Stimulated activated CD4-positive, alpha-beta T cell treated with anti-CD3 and anti-CD28 coated beads, Interleukin-4, amount 100 ng/mL, for 1 hour (primary cell): ENCODE measurements at regions not wholly inside any gene's neighbourhood (a gene's known extent, or its start where the extent isn't known, plus 50 kb on each side); places are given as distances from the start of the nearest gene placed in this dataset.

ENCODE experiments used
- DNase-seq: peaks from one replicate; pipeline ENCODE4 v3.0.0-alpha.2; 2020

DNA sequence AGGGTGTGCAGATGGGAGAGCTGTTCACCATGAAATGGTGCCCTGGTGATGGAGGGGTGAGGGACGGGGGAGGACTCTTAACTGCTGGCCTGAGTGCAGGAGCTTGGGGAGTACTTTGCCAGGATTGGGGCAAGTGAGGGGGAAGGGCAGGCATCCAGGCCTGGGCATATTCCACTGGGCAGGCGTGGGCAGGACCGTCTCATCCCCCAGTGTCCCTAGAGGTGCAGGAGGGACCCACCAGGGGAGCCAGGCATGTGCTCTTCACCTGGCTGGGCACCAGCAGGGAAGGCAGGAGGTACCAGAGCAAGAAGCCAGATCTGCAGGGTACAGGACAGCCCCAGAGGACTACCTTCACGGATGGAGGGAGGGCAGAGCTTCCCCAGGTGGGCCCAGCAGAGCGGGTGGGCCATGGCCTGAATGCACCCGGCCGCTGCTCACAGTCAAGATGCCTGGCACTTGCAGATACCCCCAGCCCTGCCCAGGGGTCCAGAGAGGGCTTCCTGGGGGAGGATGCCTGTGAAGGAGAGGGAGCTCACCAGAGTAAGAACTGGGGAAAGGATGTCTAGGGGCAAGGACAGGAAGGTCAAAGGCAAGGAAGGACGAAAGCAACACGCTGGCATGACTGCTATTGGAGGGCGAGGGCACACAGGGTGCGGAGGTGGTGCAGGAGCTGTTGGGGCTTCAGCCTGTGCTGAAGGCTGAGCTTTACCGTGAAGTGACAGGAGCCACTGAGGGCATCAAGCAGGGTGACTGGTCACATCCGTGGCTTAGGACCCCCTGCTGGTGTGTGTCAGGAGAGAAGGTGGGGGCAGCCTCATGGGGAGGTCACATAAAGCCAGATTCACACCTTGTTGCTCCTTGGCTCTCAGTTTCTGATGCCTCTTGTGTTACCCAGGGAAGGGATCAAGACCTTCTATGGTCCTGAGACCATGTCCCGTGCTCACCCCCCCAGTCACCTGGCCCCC lies 68.2 kb upstream of the NKX1-1 start:
- DNase-seq = no peak

DNA sequence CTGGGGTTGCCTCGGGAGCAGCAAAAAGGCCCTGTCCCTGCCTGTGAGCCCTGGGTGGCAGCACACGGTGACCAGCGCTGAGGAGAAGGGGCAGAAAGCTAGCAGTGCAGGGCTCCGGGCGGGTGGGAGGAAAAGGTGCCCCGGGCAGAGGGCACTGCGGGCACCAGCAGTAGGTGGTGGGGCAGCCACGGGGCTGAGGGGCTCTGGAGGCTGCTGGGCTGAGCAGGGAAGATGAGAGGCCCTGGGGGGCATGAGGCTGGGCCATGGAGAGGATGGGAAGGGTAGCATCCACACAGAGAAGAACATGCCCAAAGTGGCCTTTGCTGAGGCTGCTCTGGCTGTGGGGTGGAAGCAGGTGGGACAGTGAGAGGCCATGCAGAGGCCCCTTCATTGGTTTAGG lies 67.5 kb upstream of the NKX1-1 start:
- no peak for DNase-seq

DNA sequence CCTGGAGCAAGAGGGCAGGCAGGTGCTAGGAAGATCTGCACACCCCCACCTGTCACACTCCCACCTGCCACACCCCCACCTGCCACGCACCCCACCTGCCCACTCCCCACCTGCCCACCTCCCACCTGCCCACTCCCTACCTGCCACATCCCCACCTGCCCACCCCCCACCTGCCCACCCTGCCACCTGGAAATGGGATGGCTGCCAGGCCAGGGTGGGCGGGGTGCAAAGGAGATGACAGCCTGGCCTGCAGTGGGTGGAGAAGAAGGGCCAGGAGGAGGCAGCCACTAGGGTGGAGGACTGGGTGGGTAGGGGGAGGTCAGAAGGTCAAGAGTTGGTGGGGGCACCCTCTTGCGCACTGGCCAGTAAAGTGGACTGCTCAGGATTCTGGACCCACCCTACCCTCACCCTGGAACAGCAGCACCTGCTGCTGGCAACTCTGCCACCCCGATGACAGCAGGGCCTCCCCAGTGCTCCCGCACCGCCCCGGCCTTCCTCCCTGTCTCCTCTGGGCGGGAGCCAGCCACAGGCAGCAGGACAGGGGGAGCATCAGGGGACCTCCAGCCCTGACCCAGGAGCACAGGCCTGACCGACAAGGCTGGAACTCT lies 66.8 kb upstream of the NKX1-1 start:
- no peak for DNase-seq

DNA sequence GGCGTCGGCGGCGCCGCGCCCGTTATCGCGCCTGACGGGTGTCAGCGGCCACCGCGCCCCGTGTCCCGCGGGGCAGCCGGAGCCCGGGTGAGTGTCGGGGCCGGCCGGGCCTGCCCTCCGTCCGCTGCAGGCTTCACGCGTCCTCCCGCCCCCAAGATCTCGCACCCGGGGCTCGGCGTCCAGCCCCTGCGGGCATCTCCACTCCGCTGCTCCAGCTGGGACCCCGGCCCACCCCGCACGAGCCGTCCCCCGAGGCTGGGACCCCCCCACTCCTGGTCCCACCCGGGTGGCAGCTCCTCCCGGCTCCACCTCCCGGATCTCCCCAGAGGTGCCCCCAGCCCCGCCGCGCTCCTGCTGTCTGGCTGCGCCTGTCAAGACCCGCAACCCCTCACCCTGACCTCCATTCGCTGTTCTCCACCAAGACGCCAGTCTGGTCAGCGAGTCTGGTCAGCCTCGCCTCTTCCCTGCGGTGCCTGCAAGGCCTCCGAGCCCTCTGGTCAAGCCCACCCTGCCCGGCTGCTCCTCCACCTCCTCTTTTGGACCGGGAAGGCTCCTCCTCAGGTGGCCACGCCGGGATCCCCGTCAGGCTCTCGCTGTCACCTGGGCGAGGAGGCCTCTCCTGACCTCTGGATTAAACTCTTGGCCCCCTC lies 66.0 kb upstream of the NKX1-1 start:
- no peak for DNase-seq

DNA sequence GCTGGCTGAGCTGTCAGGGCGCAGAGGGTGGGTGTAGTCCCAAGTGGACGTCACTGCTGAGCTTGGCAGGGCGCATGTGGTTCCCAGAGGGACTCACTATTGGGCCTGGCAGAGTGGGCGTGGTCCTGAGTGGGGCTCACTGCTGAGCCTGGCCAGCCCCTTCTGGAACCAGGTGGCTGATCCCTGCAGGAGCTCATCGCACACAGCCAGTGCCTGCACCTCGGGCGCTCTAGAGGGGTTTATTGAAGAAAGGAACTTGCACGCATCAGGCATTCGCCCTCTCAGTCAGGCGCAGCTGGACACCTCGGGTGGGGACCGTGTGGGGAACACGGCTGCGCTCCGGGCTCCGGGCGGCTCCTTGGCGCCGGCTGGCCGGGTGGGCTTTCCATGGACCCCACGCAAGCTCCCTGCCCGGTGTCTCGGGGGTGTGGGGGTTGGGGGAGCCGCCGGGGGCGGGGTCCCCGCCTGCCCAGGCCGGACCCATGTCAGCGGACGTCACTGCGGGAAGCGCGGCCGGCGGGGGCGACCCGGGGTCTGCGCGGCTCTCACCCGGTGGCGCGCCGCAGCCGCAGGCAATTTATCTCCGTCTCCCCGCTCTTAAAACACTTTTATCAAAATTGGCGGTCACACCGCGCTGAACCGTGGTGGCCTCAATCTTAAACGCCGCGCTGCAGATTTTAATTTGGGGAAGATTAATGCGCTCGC lies 65.4 kb upstream of the NKX1-1 start:
- no peak for DNase-seq

DNA sequence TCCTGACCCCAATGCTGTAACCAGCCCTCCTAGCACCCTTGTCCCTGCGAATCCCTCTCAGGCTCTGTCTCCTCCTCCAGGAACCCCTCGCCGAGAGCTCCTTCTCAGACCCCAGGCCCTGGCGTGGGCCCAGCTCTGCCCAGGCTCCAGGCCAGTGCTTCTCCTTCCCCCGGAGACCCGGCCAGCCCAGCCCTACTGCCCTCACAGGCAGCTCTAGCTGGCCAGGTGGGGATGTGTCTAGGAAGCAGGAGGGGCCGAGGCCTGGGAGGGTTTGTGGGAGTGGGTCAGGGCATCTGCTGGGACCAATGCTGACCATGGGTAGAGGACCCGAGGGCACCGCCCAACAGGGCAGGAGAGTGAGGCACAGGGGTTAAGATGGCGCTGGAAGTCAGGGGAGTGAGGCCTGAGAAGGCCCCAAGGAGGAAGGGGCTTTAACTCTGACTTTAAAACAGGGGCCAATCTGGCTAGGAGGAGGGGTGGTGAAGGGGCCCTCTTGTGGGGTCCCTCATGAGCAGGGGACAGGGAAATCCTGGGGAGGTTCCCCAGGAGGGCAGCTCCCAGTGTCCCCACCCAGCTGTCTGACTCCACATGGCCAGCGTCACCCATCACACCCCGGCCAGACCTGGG lies 64.7 kb upstream of the NKX1-1 start:
- no peak for DNase-seq

DNA sequence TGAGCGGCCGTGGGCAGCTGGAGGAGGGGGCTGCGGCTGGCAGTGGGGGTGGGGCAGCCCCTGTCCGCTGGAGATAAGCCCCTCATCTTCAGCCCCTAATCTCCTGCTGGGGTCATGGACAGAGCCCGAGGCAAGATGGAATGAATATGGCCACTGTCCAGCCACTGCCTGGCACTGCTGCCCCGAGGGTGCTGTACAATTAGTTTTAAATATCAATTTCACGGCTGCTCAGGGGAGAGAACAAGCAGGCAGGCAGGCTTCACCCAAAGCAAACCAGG lies 64.1 kb upstream of the NKX1-1 start:
- no peak for DNase-seq

DNA sequence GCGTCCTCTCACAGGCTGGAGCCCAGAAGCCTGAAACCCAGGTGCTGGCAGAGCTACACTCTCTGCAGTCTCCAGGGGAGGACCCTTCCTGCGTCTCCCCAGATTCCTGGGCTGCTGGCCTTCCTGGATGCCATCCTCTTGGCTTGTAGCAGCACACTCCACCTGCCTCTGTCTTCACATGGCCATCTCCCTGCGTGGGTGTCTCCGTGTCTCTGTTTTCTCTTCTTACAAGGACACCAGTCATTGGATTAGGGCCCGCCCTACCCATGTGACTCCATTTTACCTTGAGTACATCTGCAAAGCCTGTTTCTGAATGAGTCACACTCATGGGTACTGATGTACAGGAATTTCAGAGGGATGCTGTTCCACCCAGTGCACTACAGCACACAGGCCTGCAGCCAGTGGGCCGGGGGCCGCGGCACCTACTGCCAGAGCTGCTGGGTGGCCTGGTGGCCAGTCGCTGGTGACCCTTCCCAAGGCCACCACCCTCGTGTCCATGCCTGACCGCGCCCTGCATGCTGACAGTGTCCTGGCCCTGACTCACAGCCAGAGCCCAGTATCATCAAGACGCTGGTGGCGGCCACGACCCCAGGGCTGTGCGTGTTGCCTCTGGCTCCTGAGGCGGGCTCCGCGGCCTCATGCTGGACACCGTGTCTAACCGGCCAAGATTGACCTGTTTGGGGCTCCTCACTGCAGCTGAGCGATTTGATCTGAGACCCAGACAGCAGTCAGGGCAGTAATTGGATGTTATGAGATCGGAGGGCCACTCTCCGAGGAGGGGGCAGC lies 63.6 kb upstream of the NKX1-1 start:
- no peak for DNase-seq

DNA sequence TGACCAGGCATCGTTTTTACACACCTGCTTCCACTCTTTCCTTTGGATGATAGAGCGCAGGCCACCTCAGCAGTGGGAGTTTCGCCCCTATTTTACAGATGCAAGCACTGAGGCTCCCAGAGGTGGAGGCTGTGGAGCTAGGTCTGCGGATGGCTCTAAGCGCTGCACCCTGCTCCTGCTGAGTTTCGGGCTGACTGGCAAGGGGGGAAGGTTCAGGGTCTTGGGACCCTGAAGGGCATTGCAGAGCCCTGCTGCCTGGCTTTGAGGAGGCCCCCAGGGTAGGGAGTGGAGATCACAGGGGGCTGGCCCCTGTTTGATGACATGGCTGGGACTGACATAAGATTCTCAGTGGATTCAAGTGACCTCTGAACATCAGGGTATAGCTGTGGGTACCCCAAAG lies 62.8 kb upstream of the NKX1-1 start:
- no peak for DNase-seq

DNA sequence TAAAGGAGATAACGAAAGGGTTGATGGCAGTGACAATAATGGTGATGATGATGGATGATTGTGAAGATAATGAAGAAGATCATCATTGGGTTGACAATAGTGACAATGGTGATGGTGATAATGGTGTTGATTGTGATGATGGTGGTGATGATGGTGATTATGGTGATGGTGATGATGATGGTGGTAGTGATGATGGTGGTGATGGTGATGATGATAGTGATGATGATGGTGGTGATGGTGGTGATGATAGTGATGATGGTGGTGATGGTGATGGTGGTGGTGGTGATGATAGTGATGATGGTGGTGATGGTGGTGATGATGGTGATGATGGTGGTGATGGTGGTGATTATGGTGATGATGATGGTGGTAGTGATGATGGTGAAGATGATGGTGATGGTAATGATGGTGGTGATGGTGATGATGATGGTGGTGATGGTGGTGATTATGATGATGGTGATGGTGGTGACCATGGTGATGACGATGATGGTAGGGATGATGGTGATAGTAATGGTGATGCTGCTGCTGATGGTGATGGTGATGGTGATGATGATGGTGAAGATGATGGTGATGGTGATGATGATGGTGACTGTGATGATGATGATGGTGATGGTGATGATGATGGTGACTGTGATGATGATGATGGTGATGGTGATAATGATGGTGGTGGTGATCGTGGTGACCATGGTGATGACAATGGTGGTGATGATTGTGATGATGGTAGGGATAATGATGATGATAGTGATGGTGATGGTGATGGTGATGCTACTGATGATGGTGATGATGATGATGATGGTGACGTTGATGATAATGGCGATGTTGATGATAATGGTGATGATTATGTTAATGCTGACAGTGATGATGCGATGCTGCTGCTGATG lies 61.6 kb upstream of the NKX1-1 start:
- no peak for DNase-seq

DNA sequence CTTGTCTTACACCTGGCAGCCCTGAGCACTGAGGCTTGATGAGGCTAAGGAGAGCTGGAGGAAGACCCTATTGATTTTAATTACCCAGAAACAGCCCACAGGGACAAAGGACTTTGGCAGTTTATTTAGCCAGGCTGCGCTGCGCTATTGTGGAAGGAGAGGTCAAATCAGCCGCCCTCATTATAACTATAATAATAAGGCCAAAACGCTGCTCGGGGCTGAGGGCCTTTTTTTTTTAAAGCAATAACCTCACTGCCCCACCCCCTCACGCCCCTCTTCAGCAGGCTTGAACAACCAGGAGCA lies 60.6 kb upstream of the NKX1-1 start:
- no peak for DNase-seq

DNA sequence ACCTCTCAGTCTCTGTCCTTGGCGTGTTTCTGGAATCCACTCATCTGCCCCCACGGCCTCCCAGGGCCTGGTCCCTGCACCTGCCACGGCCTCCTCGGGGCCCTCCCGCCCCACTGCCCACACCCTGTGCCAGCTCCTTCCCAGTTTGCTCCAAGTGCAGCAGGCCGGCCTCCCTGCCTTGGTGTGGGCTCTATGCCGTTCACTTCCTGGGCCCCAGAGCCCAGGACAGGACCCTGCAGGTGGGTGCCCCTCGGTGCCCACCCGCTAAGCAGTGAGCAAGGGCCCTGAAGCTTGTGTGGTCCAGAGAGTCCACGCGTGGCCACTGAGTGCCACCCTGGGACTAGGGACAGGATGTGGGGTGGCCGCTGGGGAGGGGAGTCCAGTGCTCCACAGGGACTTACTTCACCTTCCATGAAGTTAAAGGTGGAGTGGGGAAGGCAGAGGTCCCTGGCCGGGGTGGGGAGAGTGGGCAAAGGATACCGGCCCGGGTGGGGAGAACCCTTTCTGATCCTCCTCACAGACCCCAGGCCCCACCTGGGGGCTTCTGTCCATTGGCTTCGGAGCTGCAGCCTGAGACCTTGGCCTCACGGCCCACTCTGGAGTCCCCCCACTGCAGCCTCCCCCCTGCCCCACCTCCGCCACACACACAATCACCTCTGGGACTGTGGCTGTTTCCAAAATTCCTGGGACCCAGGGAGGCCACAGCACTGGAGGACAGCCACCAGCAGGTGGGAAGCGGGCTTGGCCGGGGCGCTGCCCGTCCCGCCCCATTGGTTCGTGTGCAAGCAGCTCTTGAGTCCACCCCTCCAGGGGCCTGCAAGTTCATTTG lies 60.0 kb upstream of the NKX1-1 start:
- no peak for DNase-seq

DNA sequence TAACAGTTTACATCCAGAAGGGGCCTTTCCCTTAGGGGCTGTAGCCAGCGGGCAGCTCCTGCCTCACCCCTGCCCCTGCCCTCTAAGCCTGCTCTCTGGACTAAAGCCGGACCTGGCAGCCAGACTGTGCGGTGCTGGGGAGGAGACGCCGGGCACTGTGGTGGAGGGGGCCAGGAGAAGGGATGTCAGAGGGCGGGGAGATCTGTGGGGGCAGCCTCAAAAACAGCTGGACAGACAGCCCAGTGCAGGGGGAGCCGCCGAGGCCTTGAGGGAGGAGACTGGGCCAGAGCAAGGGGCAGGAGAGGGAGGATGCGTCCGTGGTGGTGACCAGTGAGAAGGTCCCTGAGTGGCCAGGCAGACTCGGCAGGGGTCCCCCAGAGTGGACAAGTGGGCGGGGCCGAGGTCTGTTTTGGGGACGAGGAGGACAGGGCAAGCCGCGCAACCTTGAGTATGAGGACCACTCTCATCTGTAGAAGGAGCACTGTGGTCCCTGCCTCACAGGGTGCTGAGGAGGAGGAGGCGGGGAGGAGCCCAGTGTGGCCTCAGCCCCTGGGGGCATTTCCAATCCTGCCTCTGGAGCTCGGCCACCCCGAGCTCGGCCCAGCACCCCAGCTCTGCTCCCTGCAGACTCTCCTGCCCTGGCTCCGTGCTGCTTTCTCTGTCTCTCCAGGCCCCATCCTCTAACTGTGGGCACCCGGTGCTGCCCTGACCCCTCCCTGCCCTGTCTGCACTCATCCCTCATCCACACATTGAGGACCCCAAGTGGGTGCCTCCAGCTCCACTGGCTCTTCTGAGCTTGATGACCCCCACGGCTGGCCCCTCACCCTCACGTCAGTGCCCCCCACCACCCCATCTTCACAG lies 59.2 kb upstream of the NKX1-1 start:
- DNase-seq = no peak

DNA sequence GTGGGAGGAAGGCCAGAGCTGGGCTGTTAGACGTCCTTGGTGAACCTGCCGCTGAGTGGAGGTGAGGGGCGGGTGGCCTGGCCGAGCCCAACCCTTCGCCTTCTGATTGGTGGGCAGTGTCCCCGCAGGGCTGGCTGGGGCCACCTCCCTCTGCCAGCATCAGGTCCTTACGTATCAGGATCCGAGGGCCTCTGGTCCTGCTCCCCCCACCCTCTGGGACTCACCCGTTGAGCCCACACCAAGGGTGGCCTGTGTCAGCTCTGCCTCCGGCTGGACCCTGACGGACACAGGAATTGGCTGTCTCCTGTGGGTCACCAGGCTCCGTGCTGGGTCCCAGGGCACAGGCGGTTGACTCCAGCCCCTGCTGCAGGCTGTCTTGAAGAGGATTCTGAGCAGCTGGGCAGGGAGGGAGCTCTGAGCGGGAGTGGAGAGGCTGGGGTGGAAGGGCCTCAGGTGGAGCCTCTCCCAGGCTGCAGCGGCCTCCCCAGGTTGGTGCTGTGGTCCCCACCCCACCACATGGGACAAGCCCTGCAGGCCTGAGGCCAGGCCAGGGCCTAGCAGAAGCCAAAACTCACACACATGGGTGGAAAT lies 58.4 kb upstream of the NKX1-1 start:
- no peak for DNase-seq

DNA sequence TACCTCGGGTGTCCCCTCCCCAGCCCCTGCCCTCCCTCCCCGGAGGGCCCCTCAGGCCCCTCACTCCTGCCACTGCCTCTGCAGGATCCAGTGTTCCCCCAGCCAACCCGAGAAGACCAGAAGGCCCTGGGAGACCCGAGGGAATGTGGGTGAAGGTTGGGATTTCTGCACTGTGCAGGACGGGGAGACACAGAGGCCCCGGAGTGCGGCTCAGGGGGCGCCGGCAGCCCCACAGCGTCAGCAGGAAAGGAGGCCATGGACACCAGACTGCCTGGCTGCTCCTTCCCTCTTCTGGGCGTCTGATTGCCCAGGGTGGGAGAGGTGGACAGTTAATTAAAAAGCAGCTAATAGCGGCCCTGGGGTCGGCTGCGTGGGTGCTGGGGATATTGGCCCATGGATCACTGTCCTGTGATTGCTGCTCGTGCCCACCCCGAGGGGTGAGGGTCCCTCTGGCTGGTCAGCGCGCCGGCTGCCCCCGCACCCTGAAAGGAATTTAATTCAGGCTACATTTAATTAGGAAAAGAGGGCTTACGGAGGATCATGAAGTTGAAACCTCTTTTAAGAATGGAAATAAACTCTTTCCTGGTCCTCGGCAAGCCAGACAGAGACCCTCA lies 57.8 kb upstream of the NKX1-1 start:
- no peak for DNase-seq

DNA sequence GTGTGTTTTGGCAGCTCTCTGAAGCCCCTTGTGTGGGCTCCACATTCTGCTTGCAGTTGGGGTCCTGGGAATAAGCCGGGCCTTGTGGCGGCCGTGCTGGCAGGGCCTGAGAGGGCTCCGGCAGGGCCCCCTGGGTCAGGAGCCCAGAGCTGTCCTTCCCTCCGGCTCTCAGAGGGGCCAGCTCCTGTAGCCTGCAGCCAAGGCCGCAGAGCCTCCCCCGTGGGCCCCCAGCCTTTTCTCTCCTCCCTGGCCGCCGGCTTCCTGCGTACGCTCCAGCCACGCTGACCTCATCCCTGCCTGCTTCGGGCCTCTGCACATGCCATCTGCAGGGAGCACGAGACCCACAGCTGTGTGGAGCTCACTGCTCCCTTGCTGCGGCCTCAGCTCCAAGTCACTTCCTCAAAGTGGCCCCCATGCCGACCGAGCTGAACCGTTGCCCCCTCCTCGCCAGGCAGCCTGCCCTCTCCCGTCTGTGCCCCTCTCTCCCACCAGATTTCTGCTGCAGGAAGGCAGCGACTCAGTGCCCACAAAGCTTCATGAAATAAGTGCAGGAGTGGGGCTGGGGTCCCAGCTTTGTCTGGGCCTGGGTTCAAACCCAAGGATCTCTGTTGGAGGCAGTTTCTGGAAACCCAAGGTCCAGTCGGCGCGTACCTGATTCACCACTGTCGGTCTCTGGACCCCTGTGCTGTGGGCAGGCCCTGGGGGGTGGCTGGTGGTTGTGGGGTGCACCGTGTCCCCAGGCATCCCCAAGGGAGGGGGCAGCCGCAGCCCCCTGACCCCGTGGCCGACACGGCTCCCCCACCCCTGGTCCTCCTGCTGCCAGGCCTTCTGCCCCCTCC lies 57.1 kb upstream of the NKX1-1 start:
- DNase-seq = no peak

DNA sequence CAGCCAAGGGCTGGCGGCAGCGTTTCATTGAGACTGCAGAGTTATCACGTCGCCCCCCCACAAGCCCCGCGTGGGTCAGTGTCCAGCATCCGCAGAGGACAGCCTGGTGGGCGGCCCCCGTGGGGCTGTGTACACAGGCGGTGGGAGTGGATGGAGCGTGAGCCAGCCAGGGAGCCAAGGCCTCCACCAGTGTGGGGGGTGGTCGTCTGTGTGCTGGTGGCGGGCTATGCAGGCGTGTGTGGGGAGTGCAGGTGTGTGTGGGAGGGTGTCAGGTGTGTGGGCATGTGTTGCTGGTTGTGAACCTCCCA lies 56.5 kb upstream of the NKX1-1 start:
- DNase-seq = no peak
